Left ventricle myocardium inferior (tissue), 1 donor: ENCODE measurements at regions not wholly inside any gene's neighbourhood (a gene's known extent, or its start where the extent isn't known, plus 50 kb on each side); places are given as distances from the start of the nearest gene placed in this dataset.

Experiments
- DNase-seq: peaks from one replicate; pipeline ENCODE4 v3.0.0-alpha.2; 2020
- H3K27ac ChIP-seq: fragments of 200-600 bp; replicated peaks from 2 replicates; pipeline ENCODE4 v1.8.0; 2021
- H3K27me3 ChIP-seq: fragments of 200-600 bp; 2 replicates; pipeline ENCODE4 v1.8.0; 2021; ENCODE audit warnings: low read depth
- H3K36me3 ChIP-seq: fragments of 200-600 bp; 2 replicates; pipeline ENCODE4 v1.8.0; 2021
- H3K4me1 ChIP-seq: fragments of 200-600 bp; 2 replicates; pipeline ENCODE4 v1.8.0; 2021
- H3K4me3 ChIP-seq: fragments of 200-600 bp; 2 replicates; pipeline ENCODE4 v1.8.0; 2021; ENCODE audit warnings: mild to moderate bottlenecking, moderate library complexity
- H3K9me3 ChIP-seq: fragments of 200-600 bp; replicated peaks from 2 replicates; pipeline ENCODE4 v1.8.0; 2021
- intact Hi-C: fragments of 100-400 bp; cut with micrococcal nuclease; formaldehyde crosslinking; loops from one replicate; pipeline ENCODE4 v1.11.0; 2022
- TF ChIP-seq, protein P1 (sequence below): fragments of 200-600 bp; IDR thresholded peaks from 2 replicates; pipeline ENCODE4 v1.8.0; 2021; ENCODE audit warnings: antibody characterized with exemption, mild to moderate bottlenecking, borderline replicate concordance
- donor health status: DM: no; HTN: yes; CAD: no; lungs with severe emphysema.

DNA sequence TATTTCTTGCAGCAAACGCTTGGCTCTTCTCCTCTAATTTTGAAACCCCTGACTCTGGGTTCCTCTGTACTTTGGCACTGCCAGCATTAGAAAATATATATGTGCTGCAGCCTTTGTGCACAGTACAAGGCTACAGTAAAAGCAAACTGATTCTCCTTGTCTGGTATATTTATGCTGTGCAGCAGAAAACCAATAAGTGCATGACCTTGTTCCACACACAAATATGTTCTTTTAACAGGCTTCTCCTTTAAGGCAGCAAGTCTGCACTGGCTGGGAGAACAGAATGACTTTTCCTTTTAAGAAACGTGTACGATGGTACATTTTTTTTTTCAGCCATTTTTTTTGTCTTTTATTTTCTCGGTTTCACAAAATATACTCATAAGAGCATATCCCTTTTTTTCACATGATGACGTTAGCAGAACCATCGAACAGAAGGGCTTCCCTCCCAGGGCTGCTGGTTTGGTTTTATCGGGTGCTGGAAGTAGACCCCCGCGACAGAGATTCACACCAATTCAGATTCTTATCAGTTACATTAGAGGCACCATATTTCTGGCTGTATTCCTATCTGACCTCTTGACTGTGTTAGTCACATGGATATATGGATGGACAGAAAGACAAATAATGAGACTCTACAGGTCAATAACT lies 129.9 kb upstream of the ARID1B start:
- Histone ChIP-seq H3K9me3 (no peaks in the 10 kb centered on the region), H3K27ac (no peak overlapping the region), H3K4me3 (no peak overlapping the region), H3K27me3 (no peaks in the 10 kb centered on the region), H3K36me3 (no peaks in the 10 kb centered on the region), H3K4me1 (peaks cover 7% of the 10 kb centered on the region)
- TF ChIP-seq, protein P1, sequence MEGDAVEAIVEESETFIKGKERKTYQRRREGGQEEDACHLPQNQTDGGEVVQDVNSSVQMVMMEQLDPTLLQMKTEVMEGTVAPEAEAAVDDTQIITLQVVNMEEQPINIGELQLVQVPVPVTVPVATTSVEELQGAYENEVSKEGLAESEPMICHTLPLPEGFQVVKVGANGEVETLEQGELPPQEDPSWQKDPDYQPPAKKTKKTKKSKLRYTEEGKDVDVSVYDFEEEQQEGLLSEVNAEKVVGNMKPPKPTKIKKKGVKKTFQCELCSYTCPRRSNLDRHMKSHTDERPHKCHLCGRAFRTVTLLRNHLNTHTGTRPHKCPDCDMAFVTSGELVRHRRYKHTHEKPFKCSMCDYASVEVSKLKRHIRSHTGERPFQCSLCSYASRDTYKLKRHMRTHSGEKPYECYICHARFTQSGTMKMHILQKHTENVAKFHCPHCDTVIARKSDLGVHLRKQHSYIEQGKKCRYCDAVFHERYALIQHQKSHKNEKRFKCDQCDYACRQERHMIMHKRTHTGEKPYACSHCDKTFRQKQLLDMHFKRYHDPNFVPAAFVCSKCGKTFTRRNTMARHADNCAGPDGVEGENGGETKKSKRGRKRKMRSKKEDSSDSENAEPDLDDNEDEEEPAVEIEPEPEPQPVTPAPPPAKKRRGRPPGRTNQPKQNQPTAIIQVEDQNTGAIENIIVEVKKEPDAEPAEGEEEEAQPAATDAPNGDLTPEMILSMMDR, result no peak
- no peak for DNase-seq
- intact Hi-C loops, result no loop called here

DNA sequence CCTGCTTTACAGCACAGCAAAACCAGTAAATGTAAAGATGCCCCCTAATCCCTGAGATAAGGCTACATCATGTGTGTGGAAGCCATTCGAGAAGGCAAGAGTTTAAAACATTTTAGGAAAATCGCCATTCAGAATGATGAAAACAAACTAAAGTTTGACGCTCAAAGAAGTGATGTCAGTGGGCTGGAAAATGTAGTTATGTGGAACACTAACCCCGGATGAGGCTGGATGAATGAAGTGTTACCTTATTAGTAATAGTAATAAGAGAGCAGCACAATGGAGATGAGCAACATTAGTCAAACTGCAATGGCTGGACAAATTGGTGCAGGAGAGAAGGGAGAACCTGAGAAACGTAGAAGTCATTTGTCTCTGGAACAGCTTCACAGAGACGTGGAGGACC lies 130.7 kb upstream of the ARID1B start:
- Histone ChIP-seq H3K27ac (no peak overlapping the region), H3K4me3 (no peak overlapping the region), H3K9me3 (peaks cover 4% of the 10 kb centered on the region), H3K27me3 (no peaks in the 10 kb centered on the region), H3K36me3 (no peaks in the 10 kb centered on the region), H3K4me1 (peaks cover 7% of the 10 kb centered on the region)
- no peak for DNase-seq
- TF ChIP-seq, protein P1, result no peak
- intact Hi-C loops, result no loop called here

GRCh38 chr6:156645097-156645496 lies 132.1 kb upstream of the ARID1B start:
- Histone ChIP-seq H3K27me3 (no peaks in the 10 kb centered on the region), H3K27ac (no peak overlapping the region), H3K36me3 (no peaks in the 10 kb centered on the region), H3K9me3 (peaks cover 9% of the 10 kb centered on the region), H3K4me3 (no peak overlapping the region), H3K4me1 (peaks cover 7% of the 10 kb centered on the region)
- no peak for DNase-seq
- TF ChIP-seq, protein P1, result no peak
- intact Hi-C loops, result no loop called here

DNA sequence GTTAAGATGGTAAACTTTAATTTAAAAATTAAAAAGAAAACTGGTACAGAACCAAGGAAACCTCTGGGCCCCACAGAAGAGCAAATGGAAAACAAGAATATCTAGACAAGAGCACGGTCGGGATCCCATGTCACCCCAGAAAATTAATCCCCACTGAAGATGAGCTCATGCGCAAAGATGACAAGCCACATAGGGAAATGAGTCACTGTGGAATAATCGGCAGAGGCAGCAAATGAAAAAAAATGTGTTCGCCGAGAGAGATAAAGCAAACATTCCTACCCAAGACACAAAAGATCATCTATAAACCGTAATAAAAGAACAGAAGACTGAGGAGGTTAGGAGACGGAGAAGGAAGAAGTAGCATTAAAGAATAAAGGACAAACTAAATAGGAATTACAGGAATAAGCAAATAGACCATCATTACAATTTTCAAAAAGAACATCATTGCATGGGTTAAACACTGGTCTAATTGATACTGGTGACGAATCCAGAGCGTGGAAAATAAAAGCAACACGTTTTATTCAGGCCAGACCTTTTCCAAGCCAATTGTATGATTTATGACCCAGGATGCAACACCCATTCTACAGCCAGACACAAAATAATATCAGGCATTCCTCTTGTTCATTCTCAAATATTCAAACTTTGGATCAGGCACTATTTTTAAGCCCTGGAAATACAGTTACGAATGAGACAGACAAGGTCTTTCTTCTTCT lies 138.0 kb upstream of the ARID1B start:
- DNase-seq, result no peak

DNA sequence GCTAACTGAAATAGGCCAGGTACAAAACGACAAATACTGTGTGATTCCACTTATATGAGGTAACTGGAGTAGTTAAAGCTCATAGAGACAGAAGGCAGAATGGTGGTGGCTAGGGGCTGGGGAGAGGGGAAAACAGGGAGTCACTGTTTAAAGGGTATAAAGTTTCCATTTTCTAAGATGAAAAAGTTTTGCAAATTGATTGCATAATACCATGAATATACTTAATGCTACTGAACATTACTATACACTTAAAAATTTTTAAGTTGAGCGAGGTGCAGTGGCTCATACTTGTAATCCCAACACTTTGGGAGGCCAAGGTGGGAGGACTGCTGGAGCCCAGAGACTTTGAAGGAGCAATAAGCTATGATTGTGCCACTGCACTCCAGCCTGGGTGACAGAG lies 138.6 kb upstream of the ARID1B start:
- no peak for DNase-seq
- peaks cover 9% of the 10 kb centered on the region for H3K9me3 ChIP-seq
- no peaks in the 10 kb centered on the region for H3K36me3 ChIP-seq
- TF ChIP-seq, protein P1, result no peak
- no peak overlapping the region for H3K4me3 ChIP-seq
- intact Hi-C loops, result no loop called here
- no peak overlapping the region for H3K27ac ChIP-seq
- peaks cover 11% of the 10 kb centered on the region for H3K4me1 ChIP-seq
- no peaks in the 10 kb centered on the region for H3K27me3 ChIP-seq

More for the DNA sequence above, 138.0 kb upstream of the ARID1B start:
- intact Hi-C loops, result no loop called here
- no peaks in the 10 kb centered on the region for H3K27me3 ChIP-seq
- TF ChIP-seq, protein P1, result no peak
- H3K27ac ChIP-seq, result no peak overlapping the region
- peaks cover 7% of the 10 kb centered on the region for H3K4me1 ChIP-seq
- no peak overlapping the region for H3K4me3 ChIP-seq
- peaks cover 9% of the 10 kb centered on the region for H3K9me3 ChIP-seq
- no peaks in the 10 kb centered on the region for H3K36me3 ChIP-seq
